ENCODE measurements at regions not wholly inside any gene's neighbourhood (a gene's known extent, or its start where the extent isn't known, plus 50 kb on each side); places are given as distances from the start of the nearest gene placed in this dataset.

- intact Hi-C loops (cut with micrococcal nuclease) (no loop called here), in situ Hi-C loops (cut with MboI; ENCODE audit: low sequenced_read_pairs) (no loop called here), dilution Hi-C loops (cut with HindIII; ENCODE audit: low sequenced_read_pairs, unreplicated experiment) (no loop called here)
- 20% methylated on average over 1 of the region's 2 CpGs; no CpG with 5 or more reads in 1 of the 2 experiments for WGBS, 2 experiments (ENCODE audit: extremely low coverage in 2 of 2, insufficient read length in 1 of 2)
- no peak overlapping the region for H2AK5ac ChIP-seq (ENCODE audit: low read depth, low read length)
- H2BK5ac ChIP-seq (ENCODE audit: low read depth, low read length, poor library complexity, severe bottlenecking): no peak overlapping the region
- no peak overlapping the region for H3K23ac ChIP-seq (ENCODE audit: low read depth, low read length)
- no peak overlapping the region for H4K5ac ChIP-seq (ENCODE audit: low read depth, low read length)
- no peaks in the 10 kb centered on the region for H4K20me1 ChIP-seq (ENCODE audit: insufficient read depth, low read length)
- peaks cover 3% of the 10 kb centered on the region; the same call in 1 of the 2 replicates for H3K9me3 ChIP-seq (ENCODE audit: control insufficient read depth, insufficient read depth, low read length)
- ChIA-PET CTCF (no interaction called here), POLR2A (ENCODE audit: unreplicated experiment) (no interaction called here)
- TF ChIP-seq POLR2A (IDR thresholded peaks at IDR 0.05; ENCODE audit: low read depth, low read length): no peak
- H3K36me3 ChIP-seq (ENCODE audit: control insufficient read depth, insufficient read depth, low read length): no peaks in the 10 kb centered on the region
- no peak overlapping the region for H3K4ac ChIP-seq (ENCODE audit: low read depth, low read length)
- H3K9ac ChIP-seq (ENCODE audit: low read depth, low read length): no peak overlapping the region
- ATAC-seq (ENCODE audit: low read depth) (no peak), DNase-seq (no peak)
- H2BK120ac ChIP-seq (ENCODE audit: low read depth, low read length): no peak overlapping the region
- no peak overlapping the region for H3K14ac ChIP-seq (replicated peaks; ENCODE audit: low read depth, low read length)
- no peak overlapping the region for H3K18ac ChIP-seq (ENCODE audit: low read depth, low read length)
- H3K4me3 ChIP-seq (ENCODE audit: insufficient read depth, low read depth, low read length): no peak overlapping the region
- H3K9me1 ChIP-seq (ENCODE audit: insufficient read depth, low read length): no peaks in the 10 kb centered on the region
- no peaks in the 10 kb centered on the region for H3K79me1 ChIP-seq (ENCODE audit: low read depth in 1 of 2, low read length in 2 of 2)
- H3K27ac ChIP-seq (ENCODE audit: insufficient read depth, low read length): no peak overlapping the region
- no TSS peak for BruUV-seq (replicated peaks)
- no peak overlapping the region for H2BK20ac ChIP-seq (ENCODE audit: low read depth, low read length)
- H3K4me2 ChIP-seq (ENCODE audit: low read depth, low read length): no peak overlapping the region
- H4K91ac ChIP-seq (ENCODE audit: insufficient read depth, low read depth, low read length): no peak overlapping the region
- H3K56ac ChIP-seq (ENCODE audit: extremely low read depth, insufficient read depth, low read length): no peak overlapping the region
- H3K27me3 ChIP-seq (ENCODE audit: control insufficient read depth, insufficient read depth, low read length): no peaks in the 10 kb centered on the region
- no peaks in the 10 kb centered on the region for H3K4me1 ChIP-seq (ENCODE audit: control insufficient read depth, insufficient read depth, low read length)
- H2BK15ac ChIP-seq (ENCODE audit: low read depth, low read length): no peak overlapping the region
- no peak overlapping the region for H2AFZ ChIP-seq (replicated peaks; ENCODE audit: low read length, poor library complexity)
- H4K8ac ChIP-seq (ENCODE audit: low read depth in 2 of 2, low read length in 2 of 2): no peak overlapping the region
- no peak overlapping the region for H2AK9ac ChIP-seq (replicated peaks; ENCODE audit: low read depth, low read length, poor library complexity)
Measured at GRCh38 chr5:162929104-162929503, 508.3 kb upstream of the CCNG1 start.

Measured in IMR-90 (cell line).